IPS DF 6.9 (cell line): ENCODE measurements at regions not wholly inside any gene's neighbourhood (a gene's known extent, or its start where the extent isn't known, plus 50 kb on each side); places are given as distances from the start of the nearest gene placed in this dataset.

ENCODE experiments used
- DNase-seq: peaks from one replicate; pipeline ENCODE4 v3.0.0-alpha.2; 2013; ENCODE audit warnings: low read depth, low spot score
- H3K27ac ChIP-seq: one replicate; pipeline ENCODE4 v1.5.1; 2013; ENCODE audit warnings: low read length, control low read depth
- H3K27me3 ChIP-seq: 2 replicates; pipeline ENCODE4 v1.6.1; 2013; ENCODE audit warnings: mild to moderate bottlenecking, low read length; ENCODE audit not compliant: control insufficient read depth, insufficient read depth
- H3K36me3 ChIP-seq: 2 replicates; pipeline ENCODE4 v1.6.1; 2013; ENCODE audit warnings: low read length; ENCODE audit not compliant: control insufficient read depth, insufficient read depth
- H3K4me1 ChIP-seq: 2 replicates; pipeline ENCODE4 v1.6.1; 2013; ENCODE audit warnings: low read length; ENCODE audit not compliant: control insufficient read depth, insufficient read depth
- H3K4me3 ChIP-seq: 2 replicates; pipeline ENCODE4 v1.5.1; 2013; ENCODE audit warnings: mild to moderate bottlenecking, low read length
- H3K9me3 ChIP-seq: 2 replicates; pipeline ENCODE4 v1.6.1; 2013; ENCODE audit warnings: low read length, inconsistent platforms; ENCODE audit not compliant: control insufficient read depth, insufficient read depth
- WGBS: extraction: QIAGEN DNeasy Blood & Tissue Kit; methylation state at CpG from one replicate; pipeline ENCODE4 v1.1.7; 2013; ENCODE audit warnings: mixed read lengths, missing lambda C conversion rate; ENCODE audit not compliant: insufficient read length, insufficient coverage; 5-methylcytosine and 5-hydroxymethylcytosine counted together

GRCh38 chr10:120960725-120961124 is 109.6 kb downstream of the WDR11 start:
- no peaks in the 10 kb centered on the region for H3K36me3 ChIP-seq
- no CpG with 5 or more reads among the region's 7 CpGs for WGBS
- no peak for DNase-seq
- H3K27ac ChIP-seq, result no peak overlapping the region
- peaks cover 4% of the 10 kb centered on the region; the same call in 1 of the 2 replicates for H3K4me1 ChIP-seq
- no peaks in the 10 kb centered on the region for H3K27me3 ChIP-seq
- H3K9me3 ChIP-seq, result no peaks in the 10 kb centered on the region
- no peak overlapping the region for H3K4me3 ChIP-seq

GRCh38 chr10:120961795-120962755 is 110.9 kb downstream of the WDR11 start:
- H3K9me3 ChIP-seq, result no peaks in the 10 kb centered on the region
- no peak overlapping the region for H3K4me3 ChIP-seq
- no peak for DNase-seq
- no peaks in the 10 kb centered on the region for H3K36me3 ChIP-seq
- no peaks in the 10 kb centered on the region for H3K27me3 ChIP-seq
- no CpG with 5 or more reads among the region's 17 CpGs for WGBS
- no peak overlapping the region for H3K27ac ChIP-seq
- H3K4me1 ChIP-seq, result peaks cover 4% of the 10 kb centered on the region; the same call in 1 of the 2 replicates

GRCh38 chr10:120962756-120963593 is 111.8 kb downstream of the WDR11 start:
- H3K27me3 ChIP-seq, result no peaks in the 10 kb centered on the region
- H3K27ac ChIP-seq, result no peak overlapping the region
- no peak for DNase-seq
- peaks cover 4% of the 10 kb centered on the region; the same call in 1 of the 2 replicates for H3K4me1 ChIP-seq
- WGBS, result no CpG with 5 or more reads among the region's 23 CpGs
- H3K36me3 ChIP-seq, result no peaks in the 10 kb centered on the region
- no peaks in the 10 kb centered on the region for H3K9me3 ChIP-seq
- H3K4me3 ChIP-seq, result no peak overlapping the region

GRCh38 chr10:120963594-120964220 is 112.5 kb downstream of the WDR11 start:
- WGBS, result no CpG with 5 or more reads among the region's 5 CpGs
- Histone ChIP-seq H3K27ac (no peak overlapping the region), H3K4me3 (no peak overlapping the region), H3K36me3 (no peaks in the 10 kb centered on the region), H3K4me1 (peaks cover 4% of the 10 kb centered on the region; the same call in 1 of the 2 replicates), H3K9me3 (no peaks in the 10 kb centered on the region), H3K27me3 (no peaks in the 10 kb centered on the region)
- DNase-seq, result no peak

GRCh38 chr10:120966657-120967045 is 115.5 kb downstream of the WDR11 start:
- Histone ChIP-seq H3K4me1 (peaks cover 4% of the 10 kb centered on the region; the same call in 1 of the 2 replicates), H3K4me3 (no peak overlapping the region), H3K27ac (no peak overlapping the region), H3K36me3 (no peaks in the 10 kb centered on the region), H3K27me3 (no peaks in the 10 kb centered on the region), H3K9me3 (no peaks in the 10 kb centered on the region)
- no CpG with 5 or more reads among the region's 6 CpGs for WGBS
- no peak for DNase-seq

GRCh38 chr10:120969219-120969645 is 118.1 kb downstream of the WDR11 start:
- no peak overlapping the region for H3K4me3 ChIP-seq
- WGBS, result no CpG with 5 or more reads among the region's 5 CpGs
- H3K27ac ChIP-seq, result no peak overlapping the region
- no peaks in the 10 kb centered on the region for H3K9me3 ChIP-seq
- no peaks in the 10 kb centered on the region for H3K4me1 ChIP-seq
- DNase-seq, result no peak
- no peaks in the 10 kb centered on the region for H3K36me3 ChIP-seq
- H3K27me3 ChIP-seq, result no peaks in the 10 kb centered on the region

- H3K4me1 ChIP-seq, result no peaks in the 10 kb centered on the region
- H3K4me3 ChIP-seq, result no peak overlapping the region
- no peak overlapping the region for H3K27ac ChIP-seq
- no CpG with 5 or more reads among the region's 9 CpGs for WGBS
- no peaks in the 10 kb centered on the region for H3K36me3 ChIP-seq
- H3K27me3 ChIP-seq, result no peaks in the 10 kb centered on the region
- DNase-seq, result no peak
- no peaks in the 10 kb centered on the region for H3K9me3 ChIP-seq
Observed at GRCh38 chr10:120970595-120971529, 119.7 kb downstream of the WDR11 start.

- Histone ChIP-seq H3K4me3 (no peak overlapping the region), H3K27me3 (no peaks in the 10 kb centered on the region), H3K4me1 (no peaks in the 10 kb centered on the region), H3K9me3 (no peaks in the 10 kb centered on the region), H3K27ac (no peak overlapping the region), H3K36me3 (no peaks in the 10 kb centered on the region)
- no peak for DNase-seq
- no CpG with 5 or more reads among the region's 2 CpGs for WGBS
Observed at GRCh38 chr10:120971671-120972070, 120.5 kb downstream of the WDR11 start.

- Histone ChIP-seq H3K9me3 (no peaks in the 10 kb centered on the region), H3K4me1 (no peaks in the 10 kb centered on the region), H3K27me3 (no peaks in the 10 kb centered on the region), H3K36me3 (no peaks in the 10 kb centered on the region), H3K4me3 (no peak overlapping the region), H3K27ac (no peak overlapping the region)
- no CpG with 5 or more reads among the region's 2 CpGs for whole genome bisulfite sequencing
- no peak for DNase-seq
Observed at GRCh38 chr10:120972259-120972658, 121.1 kb downstream of the WDR11 start.
